Thymus (tissue), 11 donors: ENCODE measurements at regions not wholly inside any gene's neighbourhood (a gene's known extent, or its start where the extent isn't known, plus 50 kb on each side); places are given as distances from the start of the nearest gene placed in this dataset.

ENCODE experiments used
- DNase-seq, 9 donors: peaks; one replicate each; pipeline ENCODE4 v3.0.0-alpha.2; 2013; ENCODE audit warnings: low spot score in 9 of 9, low read depth in 6 of 9, missing footprints in 1 of 9
- H3K27ac ChIP-seq, 2 donors: one replicate each; pipeline ENCODE4 v1.5.1; 2013; ENCODE audit warnings: control low read depth in 1 of 2, low read depth in 1 of 2, low read length in 1 of 2, mild to moderate bottlenecking in 1 of 2, moderate library complexity in 1 of 2
- H3K27me3 ChIP-seq, 2 donors: one replicate each; pipeline ENCODE4 v1.5.1; 2013; ENCODE audit warnings: low read length in 1 of 2; ENCODE audit not compliant: control insufficient read depth in 2 of 2, insufficient read depth in 1 of 2
- H3K36me3 ChIP-seq, 2 donors: one replicate each; pipeline ENCODE4 v1.5.1; 2013; ENCODE audit warnings: low read length in 1 of 2, mild to moderate bottlenecking in 1 of 2, moderate library complexity in 1 of 2; ENCODE audit not compliant: control insufficient read depth in 2 of 2, insufficient read depth in 2 of 2
- H3K4me1 ChIP-seq, 2 donors: one replicate each; pipeline ENCODE4 v1.5.1; 2013; ENCODE audit warnings: low read length in 2 of 2; ENCODE audit not compliant: control insufficient read depth in 2 of 2, insufficient read depth in 2 of 2
- H3K4me3 ChIP-seq, 2 donors: one replicate each; pipeline ENCODE4 v1.5.1; 2013; ENCODE audit warnings: low read length in 2 of 2, control low read depth in 1 of 2, mild to moderate bottlenecking in 1 of 2
- H3K9me3 ChIP-seq, 2 donors: one replicate each; pipeline ENCODE4 v1.5.1; 2013; ENCODE audit warnings: low read length in 1 of 2, mild to moderate bottlenecking in 1 of 2; ENCODE audit not compliant: control insufficient read depth in 2 of 2, insufficient read depth in 1 of 2
- WGBS: extraction: QIAGEN DNeasy Blood & Tissue Kit; methylation state at CpG from one replicate; pipeline ENCODE4 v1.1.7; 2013; 5-methylcytosine and 5-hydroxymethylcytosine counted together
- donor health status: healthy.

DNA sequence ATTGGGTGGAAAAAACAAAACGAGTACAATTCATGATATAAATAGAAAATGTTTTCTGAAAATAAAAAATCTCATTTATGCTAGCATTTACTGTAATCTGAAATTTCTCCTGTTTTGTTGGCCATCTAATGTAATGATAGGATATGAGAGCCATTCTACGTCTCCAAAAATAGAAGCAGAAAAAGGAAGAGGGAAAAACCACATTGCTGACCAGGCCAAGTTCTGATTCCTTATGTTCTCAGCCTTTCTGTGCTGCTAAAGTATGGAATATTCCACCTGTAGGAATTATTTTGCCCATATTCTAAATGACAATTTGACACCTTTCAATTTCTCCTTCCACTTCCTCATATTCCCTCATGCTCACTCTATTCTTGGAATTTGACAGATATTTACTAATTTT is 110.2 kb downstream of the TBXT start:
- H3K36me3 ChIP-seq: no peaks in the 10 kb centered on the region
- H3K4me3 ChIP-seq: no peak overlapping the region
- no peaks in the 10 kb centered on the region for H3K4me1 ChIP-seq
- H3K27ac ChIP-seq: no peak overlapping the region
- H3K9me3 ChIP-seq: no peaks in the 10 kb centered on the region
- no peaks in the 10 kb centered on the region for H3K27me3 ChIP-seq
- WGBS: 59% methylated on average over 2 of the region's 2 CpGs
- no peak for DNase-seq

DNA sequence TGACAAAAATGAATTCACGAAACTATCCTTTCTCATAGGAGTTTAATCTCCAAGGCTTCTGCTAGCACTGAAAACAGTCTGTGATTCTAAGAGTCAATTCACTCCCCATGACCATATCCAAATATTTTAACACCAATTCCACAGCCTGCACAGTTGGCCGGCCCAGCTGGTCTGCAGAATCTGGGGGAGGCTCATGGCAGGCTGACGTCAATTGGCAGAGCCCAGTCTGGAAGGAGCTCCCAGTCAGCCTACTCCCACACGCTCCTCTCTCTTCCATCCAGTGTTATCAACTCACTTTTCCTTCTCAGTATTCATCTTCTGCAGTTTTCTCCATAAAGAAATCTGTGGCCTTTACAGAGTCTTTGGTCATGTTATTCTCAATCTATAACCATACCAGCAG is 111.0 kb downstream of the TBXT start:
- H3K27ac ChIP-seq: no peak overlapping the region
- no peaks in the 10 kb centered on the region for H3K27me3 ChIP-seq
- H3K4me1 ChIP-seq: no peaks in the 10 kb centered on the region
- no peaks in the 10 kb centered on the region for H3K36me3 ChIP-seq
- H3K4me3 ChIP-seq: no peak overlapping the region
- H3K9me3 ChIP-seq: no peaks in the 10 kb centered on the region
- no peak for DNase-seq
- WGBS: 92% methylated on average over 4 of the region's 4 CpGs

DNA sequence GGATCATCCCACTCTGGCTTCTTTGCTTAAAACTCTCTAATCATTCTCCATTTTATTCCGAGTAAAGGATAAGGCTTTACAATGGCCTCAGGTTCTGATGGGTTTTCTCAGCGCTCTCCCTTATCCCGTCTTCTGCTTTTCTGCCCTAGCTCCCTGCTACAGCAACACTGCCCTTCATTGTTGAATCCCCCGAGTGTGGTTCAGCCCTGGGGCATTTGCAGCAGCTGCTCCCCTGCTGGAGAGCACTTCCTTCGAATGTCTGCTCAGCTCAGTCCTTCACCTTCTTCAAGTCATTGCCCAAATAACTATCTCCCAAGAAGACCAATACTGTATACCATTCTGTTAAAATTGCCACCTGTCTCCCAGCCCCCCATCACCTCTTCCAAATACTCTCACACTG is 111.8 kb downstream of the TBXT start:
- WGBS: 86% methylated on average over 5 of the region's 5 CpGs
- no peak for DNase-seq
- Histone ChIP-seq H3K9me3 (no peaks in the 10 kb centered on the region), H3K27me3 (no peaks in the 10 kb centered on the region), H3K27ac (no peak overlapping the region), H3K4me1 (no peaks in the 10 kb centered on the region), H3K36me3 (no peaks in the 10 kb centered on the region), H3K4me3 (no peak overlapping the region)

DNA sequence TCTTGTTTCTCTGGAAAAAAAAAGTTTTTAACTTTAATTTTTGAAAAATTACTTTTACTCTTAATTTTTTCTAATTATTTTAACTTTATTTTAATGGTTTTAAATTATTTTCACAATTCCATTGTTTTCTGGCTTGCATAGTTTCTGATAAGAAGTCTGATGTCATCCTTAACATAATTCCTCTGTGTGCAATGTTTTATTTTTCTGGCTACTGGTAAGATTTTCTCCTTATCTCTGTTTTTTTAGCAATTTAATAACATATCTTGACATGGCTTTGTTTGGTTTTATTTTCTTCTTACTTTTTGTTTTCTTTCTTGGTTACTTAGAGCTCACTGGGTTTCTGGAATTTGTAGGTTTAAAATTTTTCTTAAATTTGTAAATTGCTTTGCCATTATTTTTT is 114.8 kb downstream of the TBXT start:
- DNase-seq: no peak
- Histone ChIP-seq H3K9me3 (no peaks in the 10 kb centered on the region), H3K4me1 (no peaks in the 10 kb centered on the region), H3K36me3 (no peaks in the 10 kb centered on the region), H3K27me3 (no peaks in the 10 kb centered on the region), H3K27ac (no peak overlapping the region), H3K4me3 (no peak overlapping the region)

DNA sequence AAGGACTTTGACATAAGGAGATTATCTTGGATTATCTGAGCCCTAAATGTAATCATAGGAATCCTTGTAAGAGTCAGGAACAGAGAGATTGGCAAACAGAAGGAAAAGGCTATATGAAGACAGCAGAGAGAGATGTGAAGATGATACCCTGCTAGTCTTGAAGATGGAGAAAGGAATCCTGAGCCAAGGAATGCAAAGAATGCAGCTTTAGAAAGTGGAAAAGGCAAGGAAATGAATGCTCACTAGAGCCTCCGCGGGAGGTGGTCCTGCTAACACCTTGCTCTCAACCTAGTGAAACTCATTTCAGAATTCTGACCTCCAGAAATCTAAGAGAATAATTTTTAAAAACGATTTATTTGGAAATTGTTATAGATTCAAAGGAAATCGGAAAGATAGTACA is 117.1 kb downstream of the TBXT start:
- Histone ChIP-seq H3K27me3 (no peaks in the 10 kb centered on the region), H3K4me1 (no peaks in the 10 kb centered on the region), H3K4me3 (no peak overlapping the region), H3K9me3 (no peaks in the 10 kb centered on the region), H3K36me3 (no peaks in the 10 kb centered on the region), H3K27ac (no peak overlapping the region)
- WGBS: 91% methylated on average over 4 of the region's 4 CpGs
- no peak for DNase-seq

DNA sequence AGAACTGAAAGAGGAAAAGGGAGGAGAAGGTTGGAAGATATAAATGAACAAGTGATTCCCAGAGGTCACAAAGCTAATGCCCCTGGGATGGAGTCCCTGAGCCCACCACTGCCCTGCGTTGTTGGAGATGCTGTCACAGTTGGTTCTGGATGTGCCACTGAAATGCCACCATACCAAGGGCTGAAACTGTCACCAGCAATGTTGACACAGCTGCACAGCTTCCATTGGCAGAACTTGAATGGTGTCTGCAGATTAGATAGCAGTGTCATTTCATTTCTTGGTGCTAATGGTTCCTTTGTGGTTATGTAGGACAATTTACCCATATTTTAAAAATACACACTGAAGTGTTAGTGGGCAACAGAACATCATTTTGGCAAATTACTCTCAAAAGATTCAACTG is 120.7 kb downstream of the TBXT start:
- H3K9me3 ChIP-seq: no peaks in the 10 kb centered on the region
- H3K36me3 ChIP-seq: no peaks in the 10 kb centered on the region
- no peak for DNase-seq
- no peak overlapping the region for H3K4me3 ChIP-seq
- 100% methylated on average over 1 of the region's 1 CpG for WGBS
- no peaks in the 10 kb centered on the region for H3K4me1 ChIP-seq
- H3K27me3 ChIP-seq: no peaks in the 10 kb centered on the region
- H3K27ac ChIP-seq: no peak overlapping the region

DNA sequence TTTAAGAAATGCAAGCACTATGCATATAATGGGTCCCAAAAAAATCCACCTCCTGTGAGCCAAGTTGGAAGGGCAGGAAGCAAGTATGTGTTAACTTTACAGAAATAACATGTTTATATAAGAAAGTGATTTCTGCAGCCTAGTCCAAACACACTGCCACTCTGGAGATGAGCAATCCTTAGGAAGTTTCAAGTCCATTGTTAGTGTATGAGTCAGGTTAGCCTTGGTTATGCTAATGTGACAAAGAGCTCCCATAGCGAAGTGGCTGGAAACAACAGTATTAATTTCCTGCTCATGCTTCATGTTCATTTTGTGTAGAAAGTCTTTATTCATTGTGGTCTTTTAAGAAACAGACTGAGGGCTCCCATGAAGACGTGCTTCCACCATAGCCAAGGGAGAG is 121.4 kb downstream of the TBXT start:
- no peak overlapping the region for H3K4me3 ChIP-seq
- no peaks in the 10 kb centered on the region for H3K9me3 ChIP-seq
- H3K27me3 ChIP-seq: no peaks in the 10 kb centered on the region
- no peak overlapping the region for H3K27ac ChIP-seq
- no peaks in the 10 kb centered on the region for H3K36me3 ChIP-seq
- H3K4me1 ChIP-seq: no peaks in the 10 kb centered on the region
- DNase-seq: no peak
- WGBS: 94% methylated on average over 2 of the region's 2 CpGs

DNA sequence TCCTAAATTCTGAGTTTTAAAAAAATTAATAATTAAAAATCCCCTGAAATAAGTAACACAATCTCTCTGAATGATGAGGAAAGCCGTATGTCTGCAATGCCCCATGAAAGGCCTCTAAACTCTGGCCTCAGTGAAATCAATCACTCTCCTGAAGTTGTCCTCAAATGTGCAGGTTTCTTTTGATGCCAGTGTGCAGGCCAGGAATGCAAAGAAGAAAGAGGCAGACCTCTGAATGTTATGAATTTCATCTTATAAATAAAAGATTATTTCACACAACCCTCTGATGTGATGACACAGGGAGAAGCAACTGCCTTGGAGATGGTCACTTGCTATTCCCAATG is 121.8 kb downstream of the TBXT start:
- Histone ChIP-seq H3K4me3 (no peak overlapping the region), H3K36me3 (no peaks in the 10 kb centered on the region)
- 94% methylated on average over 1 of the region's 1 CpG for WGBS

DNA sequence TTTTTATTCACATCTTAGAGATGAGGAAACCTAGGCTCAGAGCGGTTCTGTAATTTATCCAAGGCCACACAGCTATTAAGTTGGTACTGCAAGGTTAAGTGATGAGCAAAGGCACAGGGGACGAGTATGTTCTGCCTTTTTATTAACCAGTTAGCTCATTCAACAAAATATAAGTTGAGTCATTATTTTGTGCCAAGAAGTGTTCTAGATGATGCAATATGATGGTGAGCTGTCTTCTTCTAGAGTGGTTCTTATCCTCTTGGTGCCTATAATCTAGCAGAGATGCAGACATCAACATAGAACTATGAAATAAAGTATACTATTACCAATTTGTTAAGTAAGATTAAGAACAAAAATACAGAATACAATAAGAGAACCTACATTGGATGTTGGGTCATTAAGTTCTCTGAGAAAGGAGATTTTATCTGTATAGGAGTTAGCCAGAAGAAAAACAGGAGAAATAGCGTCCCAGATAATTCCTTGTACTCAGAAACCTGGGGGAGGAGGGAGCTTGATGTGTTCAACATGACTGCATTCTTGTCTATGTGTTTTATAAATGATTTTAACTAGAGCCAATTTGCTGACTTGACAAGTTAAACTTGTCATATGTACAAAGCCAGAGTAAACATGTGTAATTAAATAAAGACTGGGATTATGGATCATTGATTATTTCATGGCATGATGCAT is 122.3 kb downstream of the TBXT start:
- no peaks in the 10 kb centered on the region for H3K4me1 ChIP-seq
- DNase-seq: no peak
- no peak overlapping the region for H3K4me3 ChIP-seq
- no peak overlapping the region for H3K27ac ChIP-seq
- no peaks in the 10 kb centered on the region for H3K36me3 ChIP-seq
- H3K9me3 ChIP-seq: no peaks in the 10 kb centered on the region
- 95% methylated on average over 3 of the region's 3 CpGs for WGBS
- no peaks in the 10 kb centered on the region for H3K27me3 ChIP-seq

More for the DNA sequence above, 121.8 kb downstream of the TBXT start:
- Histone ChIP-seq H3K27me3 (no peaks in the 10 kb centered on the region), H3K4me1 (no peaks in the 10 kb centered on the region), H3K9me3 (no peaks in the 10 kb centered on the region), H3K27ac (no peak overlapping the region)
- DNase-seq: no peak

DNA sequence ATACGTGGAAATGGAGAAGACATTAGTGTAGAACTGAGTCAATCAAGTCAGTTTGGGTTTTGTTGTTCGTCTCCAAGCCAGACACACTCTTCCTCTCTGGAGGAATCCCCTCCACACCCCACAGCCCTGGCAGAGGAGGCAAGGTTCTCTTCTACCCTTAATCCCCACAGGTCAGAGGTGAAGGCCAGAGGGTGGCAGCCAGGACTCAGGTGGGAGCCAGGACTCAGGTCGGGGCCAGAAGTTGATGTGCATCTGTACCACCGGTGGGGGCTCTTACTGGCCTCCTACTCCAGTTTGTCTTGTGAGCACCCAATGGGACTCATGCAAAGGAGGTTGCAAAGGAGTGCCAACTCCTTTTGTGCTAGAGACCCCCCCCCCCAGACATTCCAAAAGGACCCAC is 126.4 kb downstream of the TBXT start:
- no peaks in the 10 kb centered on the region for H3K36me3 ChIP-seq
- no peak overlapping the region for H3K27ac ChIP-seq
- no peak for DNase-seq
- WGBS: 87% methylated on average over 4 of the region's 4 CpGs
- H3K9me3 ChIP-seq: no peaks in the 10 kb centered on the region
- no peak overlapping the region for H3K4me3 ChIP-seq
- no peaks in the 10 kb centered on the region for H3K27me3 ChIP-seq
- no peaks in the 10 kb centered on the region for H3K4me1 ChIP-seq
